Thoracic aorta (tissue), 2 donors: ENCODE measurements at regions not wholly inside any gene's neighbourhood (a gene's known extent, or its start where the extent isn't known, plus 50 kb on each side); places are given as distances from the start of the nearest gene placed in this dataset.

Experiments
- ATAC-seq: fragments of 150-250 bp; one replicate; pipeline ENCODE4 v1.8.0; 2017; ENCODE audit warnings: low read depth; ENCODE audit not compliant: insufficient number of reproducible peaks, low FRiP score
- DNase-seq: peaks from one replicate; pipeline ENCODE4 v3.0.0-alpha.2; 2020; ENCODE audit warnings: low spot score
- H3K27ac ChIP-seq, 2 donors: fragments of 200-600 bp; sonication (generic); 1 replicate in 1 of 2; 2 replicates in 1 of 2; pipeline ENCODE4 v1.5.1; 2016; ENCODE audit warnings: mild to moderate bottlenecking in 2 of 2, moderate library complexity in 2 of 2
- H3K27me3 ChIP-seq: fragments of 200-600 bp; sonication (generic); replicated peaks from 2 replicates; pipeline ENCODE4 v1.6.0; 2016; ENCODE audit warnings: mild to moderate bottlenecking; ENCODE audit not compliant: insufficient read depth
- H3K36me3 ChIP-seq: fragments of 200-600 bp; sonication (generic); one replicate; pipeline ENCODE4 v1.5.1; 2016
- H3K4me1 ChIP-seq, 2 donors: fragments of 200-600 bp; sonication (generic); 1 replicate in 1 of 2; 2 replicates in 1 of 2; pipeline versions ENCODE4 v1.5.1 to v1.6.0; 2016; ENCODE audit warnings: low read depth in 2 of 2, mild to moderate bottlenecking in 1 of 2; ENCODE audit not compliant: control insufficient read depth in 1 of 2
- H3K4me3 ChIP-seq: fragments of 200-600 bp; sonication (generic); 2 replicates; pipeline ENCODE4 v1.5.1; 2016; ENCODE audit warnings: mild to moderate bottlenecking
- H3K9me3 ChIP-seq: fragments of 200-600 bp; sonication (generic); 2 replicates; pipeline ENCODE4 v1.5.1; 2016
- CTCF ChIP-seq: fragments of 200-600 bp; sonication (generic); IDR thresholded peaks from one replicate; pipeline ENCODE4 v1.5.1; 2019; ENCODE audit warnings: antibody characterized with exemption

GRCh38 chr3:177959188-177959587 lies 577.0 kb upstream of the KCNMB2 start:
- no peak for TF ChIP-seq CTCF
- H3K9me3 ChIP-seq = no peaks in the 10 kb centered on the region
- H3K36me3 ChIP-seq = no peaks in the 10 kb centered on the region
- H3K27me3 ChIP-seq = no peaks in the 10 kb centered on the region
- H3K4me1 ChIP-seq = no peaks in the 10 kb centered on the region
- H3K27ac ChIP-seq = no peak overlapping the region
- ATAC-seq (no peak), DNase-seq (no peak)
- H3K4me3 ChIP-seq = no peak overlapping the region

GRCh38 chr3:177960014-177960413 lies 576.2 kb upstream of the KCNMB2 start:
- ATAC-seq = no peak
- no peak for TF ChIP-seq CTCF
- no peak overlapping the region for H3K27ac ChIP-seq

DNA sequence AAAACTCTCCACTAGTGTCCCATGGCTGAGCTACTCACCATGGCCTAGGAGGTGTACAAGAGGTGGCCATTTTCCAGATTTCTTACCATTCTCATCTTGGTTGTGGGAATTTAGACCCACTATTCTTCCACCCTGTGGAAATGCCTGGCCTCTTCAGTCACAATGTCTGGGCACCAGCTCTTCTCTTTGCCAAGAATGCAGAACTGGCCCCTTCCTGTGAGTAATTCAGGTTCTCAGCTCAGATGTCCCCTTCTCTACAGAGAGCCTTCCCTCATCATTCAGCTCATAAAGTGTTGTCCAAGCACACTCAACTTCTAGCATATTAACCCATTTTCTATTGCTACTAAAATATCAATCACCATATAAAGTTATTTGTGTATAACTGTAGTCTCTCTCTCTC lies 575.5 kb upstream of the KCNMB2 start:
- DNase-seq = no peak
- Histone ChIP-seq H3K4me3 (no peak overlapping the region), H3K27ac (no peak overlapping the region), H3K36me3 (no peaks in the 10 kb centered on the region), H3K27me3 (no peaks in the 10 kb centered on the region), H3K4me1 (no peaks in the 10 kb centered on the region), H3K9me3 (no peaks in the 10 kb centered on the region)
- ATAC-seq = no peak
- no peak for TF ChIP-seq CTCF

More at GRCh38 chr3:177960014-177960413, 576.2 kb upstream of the KCNMB2 start:
- Histone ChIP-seq H3K4me1 (no peaks in the 10 kb centered on the region), H3K27me3 (no peaks in the 10 kb centered on the region), H3K36me3 (no peaks in the 10 kb centered on the region), H3K4me3 (no peak overlapping the region), H3K9me3 (no peaks in the 10 kb centered on the region)
- DNase-seq = no peak

DNA sequence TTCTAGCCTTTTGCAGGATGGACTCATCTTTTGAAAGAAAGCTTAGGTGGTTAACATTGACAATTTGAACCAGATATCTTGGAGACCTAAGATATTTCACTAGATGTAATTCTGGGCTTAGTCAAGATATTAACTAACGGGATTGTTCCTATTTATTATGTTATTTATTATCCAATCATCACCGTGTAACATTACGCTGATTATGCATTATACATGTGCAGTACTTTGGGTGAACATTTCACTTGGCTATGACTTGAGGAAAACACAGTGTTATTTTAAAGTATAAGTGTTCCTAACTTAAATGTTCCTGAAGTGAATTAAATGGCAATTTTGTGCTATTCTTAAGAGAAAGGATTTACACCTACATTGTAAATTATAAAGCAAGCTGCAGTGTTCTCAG lies 574.5 kb upstream of the KCNMB2 start:
- Histone ChIP-seq H3K4me3 (no peak overlapping the region), H3K4me1 (no peaks in the 10 kb centered on the region), H3K27ac (no peak overlapping the region), H3K27me3 (no peaks in the 10 kb centered on the region), H3K9me3 (no peaks in the 10 kb centered on the region), H3K36me3 (no peaks in the 10 kb centered on the region)
- DNase-seq (no peak), ATAC-seq (no peak)
- TF ChIP-seq CTCF = no peak

DNA sequence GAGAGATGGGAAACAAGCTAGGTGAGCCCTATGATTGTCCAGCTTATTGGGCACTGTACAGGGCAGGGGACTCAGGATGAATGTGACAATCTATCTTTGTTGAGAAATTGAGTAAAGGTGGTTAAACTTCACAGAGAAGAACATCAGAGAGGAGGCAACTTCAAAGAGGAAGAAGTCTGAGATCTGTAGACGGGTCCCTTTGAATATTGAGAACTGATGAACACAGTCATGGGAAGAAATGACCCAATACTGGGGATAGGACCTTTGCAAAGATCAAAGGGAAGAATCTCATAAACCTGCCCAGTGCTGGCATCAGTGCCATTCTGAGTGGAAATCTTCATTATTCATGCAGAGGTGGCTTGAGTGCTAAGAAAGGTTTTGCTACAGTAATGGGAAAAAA lies 569.7 kb upstream of the KCNMB2 start:
- H3K4me1 ChIP-seq = peaks cover 0 to 3% of the 10 kb centered on the region in 2 donors
- no peak overlapping the region for H3K4me3 ChIP-seq
- no peaks in the 10 kb centered on the region for H3K36me3 ChIP-seq
- no peak for TF ChIP-seq CTCF
- ATAC-seq (no peak), DNase-seq (no peak)
- H3K27me3 ChIP-seq = no peaks in the 10 kb centered on the region
- no peak overlapping the region for H3K27ac ChIP-seq
- H3K9me3 ChIP-seq = no peaks in the 10 kb centered on the region
